ENCODE measurements at regions not wholly inside any gene's neighbourhood (a gene's known extent, or its start where the extent isn't known, plus 50 kb on each side); places are given as distances from the start of the nearest gene placed in this dataset.
"Not testable (repeated sequence)": the region's sequence is repeated elsewhere in the genome, so short reads cannot be mapped to it uniquely, and the experiment has no call there.

- no peak for DNase-seq (ENCODE audit: low spot score)
Measured at GRCh38 chr2:204359076-204359475, 186.2 kb upstream of the PARD3B start.

DNA sequence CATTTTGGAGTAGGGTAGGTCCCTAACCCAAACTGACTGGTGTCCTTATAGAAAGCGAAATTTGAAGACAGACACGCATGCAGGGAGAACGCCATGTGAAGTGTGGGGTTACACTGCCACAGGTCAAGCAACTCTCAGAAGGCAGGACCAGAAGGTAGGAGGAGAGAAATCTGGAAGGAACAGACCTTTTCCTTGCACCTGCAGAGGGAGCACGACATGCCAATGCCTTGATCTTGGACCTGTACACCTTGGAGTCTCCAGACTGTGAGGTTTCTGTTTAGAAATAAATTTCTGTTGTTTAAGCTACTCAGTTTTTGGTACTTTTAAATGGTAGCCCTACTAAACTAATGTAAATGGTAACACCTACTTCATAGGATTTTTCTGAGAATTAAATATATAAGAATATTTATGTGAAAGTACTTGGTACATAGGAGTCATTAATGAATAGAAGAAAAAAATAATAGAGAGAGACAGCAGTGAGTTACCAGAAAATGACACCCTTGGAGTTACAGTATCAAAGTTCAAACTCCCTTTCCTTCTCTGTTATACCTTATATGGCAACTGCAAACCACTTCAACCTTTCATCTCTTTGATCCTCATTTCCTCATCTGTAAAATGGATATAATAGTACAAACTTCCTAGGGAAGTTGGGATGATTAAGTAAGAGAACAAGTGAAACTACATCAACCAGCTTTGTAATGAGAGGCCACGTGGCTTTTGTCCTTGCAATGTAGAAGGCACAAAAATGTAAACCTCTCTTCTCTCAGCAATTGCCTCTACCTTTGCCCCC is 184.9 kb upstream of the PARD3B start:
- no peak for DNase-seq (ENCODE audit: low spot score)

- no peak for DNase-seq (ENCODE audit: low spot score)
Measured at GRCh38 chr2:204361738-204362137, 183.5 kb upstream of the PARD3B start.

DNA sequence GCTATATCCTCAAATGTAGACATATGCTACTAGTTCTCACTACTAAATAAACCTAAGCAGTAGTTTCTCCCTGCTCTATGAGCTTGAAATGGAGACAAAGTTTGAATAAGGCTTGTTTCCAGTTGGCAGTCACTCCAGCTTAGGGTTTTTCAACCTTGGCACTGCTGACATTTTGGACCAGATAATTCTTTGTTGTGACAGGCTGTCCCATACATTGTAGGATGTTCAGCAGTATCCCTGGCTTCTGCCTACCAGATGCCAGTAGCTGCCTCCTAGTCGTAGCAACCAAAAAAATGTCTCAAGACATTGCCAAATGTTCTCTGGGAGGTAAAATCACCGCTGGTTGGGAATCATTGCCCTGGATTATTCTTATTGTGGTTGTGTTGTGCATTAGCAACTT is 182.7 kb upstream of the PARD3B start:
- no peak for DNase-seq (ENCODE audit: low spot score)

DNA sequence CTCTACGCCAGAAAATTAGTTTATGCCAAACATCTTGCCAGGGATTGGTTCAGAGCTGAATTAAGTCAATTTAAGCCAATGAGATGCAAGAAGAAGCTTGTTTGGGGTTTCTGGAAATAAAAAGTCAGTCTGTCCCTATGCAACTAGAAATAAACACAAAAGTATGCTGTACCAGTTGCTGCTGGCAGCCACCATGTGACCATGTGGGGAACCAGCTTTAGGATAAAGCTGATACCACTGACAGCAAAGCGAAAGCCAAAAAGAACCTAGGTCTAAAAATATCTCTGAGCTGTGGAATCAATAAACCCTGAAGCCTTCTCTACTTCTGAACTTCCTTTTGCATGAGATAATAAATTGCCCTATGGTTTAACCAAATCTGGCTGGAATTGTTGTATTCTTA is 181.8 kb upstream of the PARD3B start:
- DNase-seq (ENCODE audit: low spot score): no peak

GRCh38 chr2:204364860-204365535 is 180.3 kb upstream of the PARD3B start:
- DNase-seq (ENCODE audit: low spot score): no peak

DNA sequence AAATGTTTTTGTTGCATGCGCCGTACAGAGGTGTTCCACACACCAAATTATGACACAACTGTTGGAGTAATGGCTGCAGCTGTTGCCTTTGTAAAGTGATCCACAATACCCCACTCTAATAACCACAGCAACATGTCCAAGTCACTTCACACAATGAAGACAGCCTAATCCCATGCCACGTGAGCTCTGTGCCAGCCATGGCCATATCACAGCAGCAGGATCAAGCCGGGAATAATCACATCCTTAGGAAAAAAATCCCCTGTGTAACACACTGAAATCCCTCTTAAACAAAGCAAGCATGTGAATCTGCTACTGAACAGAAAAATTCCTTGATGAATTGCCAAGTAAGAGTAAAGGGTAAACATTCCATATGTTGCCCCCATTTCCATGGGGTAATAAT is 179.5 kb upstream of the PARD3B start:
- DNase-seq (ENCODE audit: low spot score): no peak

DNA sequence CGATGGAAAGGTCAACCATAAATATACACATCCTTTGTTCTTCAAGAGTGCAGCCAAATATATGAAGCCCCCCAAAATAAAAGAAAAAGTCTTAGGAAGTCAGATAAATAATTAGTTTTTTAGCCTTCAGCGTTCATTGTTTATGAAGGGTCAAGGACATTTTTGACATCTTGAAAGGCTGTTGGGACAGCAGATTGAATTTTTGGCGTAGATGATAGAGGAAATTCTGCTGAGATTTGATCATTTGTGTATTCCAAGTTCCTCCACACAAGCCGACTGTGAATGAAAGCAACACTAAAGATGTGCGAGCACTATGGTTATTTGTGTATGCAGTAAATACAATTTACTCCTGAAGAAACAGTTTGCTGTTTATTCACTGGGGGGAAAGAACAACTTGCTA is 177.8 kb upstream of the PARD3B start:
- no peak for DNase-seq (ENCODE audit: low spot score)

GRCh38 chr2:204370172-204370718 is 175.0 kb upstream of the PARD3B start:
- no peak for DNase-seq (ENCODE audit: low spot score)

DNA sequence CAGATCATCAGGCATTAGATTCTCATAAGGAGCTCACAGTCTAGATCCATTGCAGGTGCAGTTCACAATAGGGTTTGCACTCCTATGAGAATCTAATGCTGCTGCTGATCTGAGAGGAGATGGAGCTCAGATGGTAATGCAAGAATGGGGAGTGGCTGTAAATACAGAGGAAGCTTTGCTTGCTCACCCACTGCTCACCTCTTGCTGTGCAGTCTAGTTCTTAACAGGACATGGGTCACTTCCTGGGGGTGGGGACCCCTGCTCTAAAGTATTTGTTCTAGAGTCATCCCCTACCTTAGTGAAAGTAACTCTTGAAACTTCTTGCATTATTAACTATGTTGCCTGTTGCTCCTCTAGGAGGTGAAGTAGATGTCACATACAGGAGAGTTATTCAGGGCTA is 171.3 kb upstream of the PARD3B start:
- no peak for DNase-seq (ENCODE audit: low spot score)

DNA sequence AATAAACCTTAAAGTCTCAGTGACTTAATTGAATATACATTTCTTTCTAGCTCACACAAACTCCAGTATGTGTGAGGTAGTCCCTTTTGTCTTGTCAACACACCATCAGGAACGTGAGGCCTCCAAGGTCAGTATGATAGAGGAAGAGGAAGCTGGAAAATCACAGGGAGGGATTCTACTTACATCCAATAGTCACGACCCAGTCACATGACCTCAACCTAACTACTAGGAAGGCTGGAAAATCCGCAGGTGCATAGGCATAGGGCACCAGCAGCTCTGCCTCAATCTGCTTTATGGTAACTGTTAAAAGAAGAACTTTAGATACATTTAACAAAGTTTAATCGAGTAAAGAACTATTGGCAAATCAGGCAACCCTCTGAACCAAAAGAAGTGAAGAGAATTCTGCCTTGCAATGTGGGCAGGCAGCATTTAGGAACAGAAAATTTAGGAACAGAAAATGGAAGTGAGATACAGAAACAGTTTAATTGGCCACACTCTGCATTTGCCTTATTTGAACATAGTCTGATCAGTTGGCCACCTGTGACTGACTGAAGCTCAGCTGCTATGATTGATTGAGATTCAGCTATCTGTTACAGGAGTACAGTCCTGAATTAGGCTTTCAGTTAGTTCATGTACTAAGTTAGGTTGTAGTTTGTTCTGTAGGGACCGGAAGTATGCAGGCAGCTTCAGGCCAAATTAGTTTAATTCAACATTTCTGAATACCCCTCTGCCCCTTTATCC is 165.0 kb upstream of the PARD3B start:
- no peak for DNase-seq (ENCODE audit: low spot score)

- no peak for DNase-seq (ENCODE audit: low spot score)
Measured at GRCh38 chr2:204386668-204387067, 158.6 kb upstream of the PARD3B start.

DNA sequence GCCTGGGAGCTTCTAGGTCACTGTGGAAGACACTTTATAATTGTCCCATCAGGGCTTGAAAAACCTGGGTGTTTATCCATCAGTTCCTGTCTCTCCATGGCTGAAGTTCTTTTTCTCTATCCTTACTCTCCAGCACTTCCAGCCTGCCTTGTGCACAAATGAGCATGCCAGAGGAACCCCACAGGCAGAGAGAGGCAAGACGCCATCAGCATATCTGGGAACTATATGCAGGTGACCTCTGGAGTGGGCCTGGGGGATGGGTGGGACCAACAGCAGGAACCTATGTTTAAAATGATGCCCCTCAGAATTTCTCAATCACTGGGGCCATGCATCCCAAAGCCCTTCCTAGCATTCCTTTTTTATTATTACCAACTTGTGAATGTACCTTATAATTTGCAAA is 156.2 kb upstream of the PARD3B start:
- no peak for DNase-seq (ENCODE audit: low spot score)

- DNase-seq (ENCODE audit: low spot score): no peak
Measured at GRCh38 chr2:204389856-204390255, 155.4 kb upstream of the PARD3B start.

GRCh38 chr2:204395539-204395938 is 149.7 kb upstream of the PARD3B start:
- no peak for DNase-seq (ENCODE audit: low spot score)

DNA sequence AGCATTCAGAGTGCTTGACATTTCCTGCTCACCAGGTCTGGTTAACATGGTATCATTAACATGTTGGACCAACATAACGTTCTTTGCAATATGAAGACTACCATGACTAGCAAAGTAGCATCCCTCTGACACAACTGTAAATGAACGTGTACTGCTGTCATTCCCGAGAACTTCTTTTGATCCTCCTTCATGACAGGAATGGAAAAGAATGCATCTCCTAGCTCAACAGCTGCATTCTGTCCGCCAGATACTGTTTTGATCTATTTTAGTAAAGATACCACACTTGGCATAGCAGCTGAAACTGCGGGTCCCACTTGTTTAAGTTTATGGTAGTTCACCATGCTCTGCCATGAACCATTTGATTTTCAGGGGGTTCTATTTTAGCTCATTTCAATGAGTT is 144.2 kb upstream of the PARD3B start:
- no peak for DNase-seq (ENCODE audit: low spot score)

DNA sequence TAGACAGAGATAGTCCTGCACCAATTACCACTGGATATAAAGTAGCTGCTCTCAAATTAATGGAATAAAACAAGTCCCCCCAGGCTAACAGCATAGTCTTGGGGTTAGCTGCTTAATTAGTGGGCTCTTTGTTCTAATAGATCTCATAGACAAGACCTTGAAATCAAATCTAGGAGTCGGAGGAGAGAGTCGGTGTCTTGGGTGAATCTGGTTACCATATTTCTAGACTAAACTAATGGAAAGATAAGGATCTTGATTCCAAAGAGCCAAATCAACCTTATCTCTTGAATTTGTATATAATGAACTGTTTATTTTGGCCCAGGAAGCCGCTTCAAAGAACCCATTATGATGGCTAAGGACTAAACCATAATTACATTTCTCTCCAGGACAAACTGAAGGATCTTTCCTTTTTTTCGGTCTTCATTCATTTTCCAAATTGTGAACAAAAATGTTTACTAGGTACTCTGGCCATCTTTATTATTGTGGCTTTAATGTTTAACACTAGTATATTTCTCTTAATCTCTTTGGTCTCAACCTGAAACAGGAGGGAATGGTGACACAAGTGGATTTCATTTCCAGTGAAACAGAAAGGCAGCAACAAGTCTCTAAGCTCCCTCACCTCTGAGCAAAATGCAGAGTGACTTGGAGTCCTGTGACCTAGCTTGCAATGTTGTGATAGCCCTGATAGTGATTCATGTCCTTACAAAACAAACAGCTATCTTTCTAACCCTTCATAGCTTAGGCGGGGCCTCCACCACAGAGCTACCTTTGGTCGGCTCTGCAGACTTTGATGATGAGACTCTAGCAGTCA is 137.9 kb upstream of the PARD3B start:
- DNase-seq (ENCODE audit: low spot score): peak; percentile 75

- DNase-seq (ENCODE audit: low spot score): not testable (repeated sequence)
Measured at GRCh38 chr2:204412782-204413181, 132.5 kb upstream of the PARD3B start.

- DNase-seq (ENCODE audit: low spot score): no peak
Measured at GRCh38 chr2:204415406-204416181, 129.7 kb upstream of the PARD3B start.

GRCh38 chr2:204416236-204416635 is 129.0 kb upstream of the PARD3B start:
- peak; percentile 8 for DNase-seq (ENCODE audit: low spot score)

GRCh38 chr2:204425821-204426220 is 119.5 kb upstream of the PARD3B start:
- DNase-seq (ENCODE audit: low spot score): no peak

Measured in SK-N-DZ (cell line).